ENCODE measurements at regions not wholly inside any gene's neighbourhood (a gene's known extent, or its start where the extent isn't known, plus 50 kb on each side); places are given as distances from the start of the nearest gene placed in this dataset.

DNA sequence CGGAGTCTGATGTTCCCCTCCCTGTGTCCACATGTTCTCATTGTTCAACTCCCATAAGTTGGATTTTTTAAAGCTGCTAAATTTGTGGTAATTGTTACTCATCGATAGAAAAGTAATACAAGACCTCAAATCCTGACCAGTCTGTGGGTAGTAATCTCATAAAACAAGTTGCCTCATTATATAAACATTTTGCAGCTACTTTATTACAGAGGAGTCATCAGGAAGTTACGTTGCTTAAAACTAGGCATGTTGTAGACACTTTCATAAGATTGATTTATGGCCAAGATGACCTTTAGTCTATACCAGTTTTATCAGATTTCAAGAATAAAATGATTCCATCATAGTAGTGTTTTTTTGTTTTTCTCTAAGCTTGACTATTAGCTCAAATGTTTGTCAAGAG lies 208.8 kb downstream of the GIPC2 start:
- no peaks in the 10 kb centered on the region for H3K27me3 Mint-ChIP-seq (ENCODE audit: insufficient read depth, unreplicated experiment)
- H3K4me1 Mint-ChIP-seq (ENCODE audit: insufficient read depth, unreplicated experiment) = peaks cover 24% of the 10 kb centered on the region
- peak overlapping the region; percentile 66 for H3K27ac Mint-ChIP-seq (ENCODE audit: low read depth, unreplicated experiment)
- no peak overlapping the region for H3K4me3 Mint-ChIP-seq (ENCODE audit: unreplicated experiment)
- intact Hi-C loops (cut with micrococcal nuclease) = no loop called here
- TF ChIP-seq, protein P1, sequence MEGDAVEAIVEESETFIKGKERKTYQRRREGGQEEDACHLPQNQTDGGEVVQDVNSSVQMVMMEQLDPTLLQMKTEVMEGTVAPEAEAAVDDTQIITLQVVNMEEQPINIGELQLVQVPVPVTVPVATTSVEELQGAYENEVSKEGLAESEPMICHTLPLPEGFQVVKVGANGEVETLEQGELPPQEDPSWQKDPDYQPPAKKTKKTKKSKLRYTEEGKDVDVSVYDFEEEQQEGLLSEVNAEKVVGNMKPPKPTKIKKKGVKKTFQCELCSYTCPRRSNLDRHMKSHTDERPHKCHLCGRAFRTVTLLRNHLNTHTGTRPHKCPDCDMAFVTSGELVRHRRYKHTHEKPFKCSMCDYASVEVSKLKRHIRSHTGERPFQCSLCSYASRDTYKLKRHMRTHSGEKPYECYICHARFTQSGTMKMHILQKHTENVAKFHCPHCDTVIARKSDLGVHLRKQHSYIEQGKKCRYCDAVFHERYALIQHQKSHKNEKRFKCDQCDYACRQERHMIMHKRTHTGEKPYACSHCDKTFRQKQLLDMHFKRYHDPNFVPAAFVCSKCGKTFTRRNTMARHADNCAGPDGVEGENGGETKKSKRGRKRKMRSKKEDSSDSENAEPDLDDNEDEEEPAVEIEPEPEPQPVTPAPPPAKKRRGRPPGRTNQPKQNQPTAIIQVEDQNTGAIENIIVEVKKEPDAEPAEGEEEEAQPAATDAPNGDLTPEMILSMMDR (IDR thresholded peaks at IDR 0.05; ENCODE audit: unreplicated experiment) = no peak
- CTCF ChIA-PET = interaction anchor here (0.8 kb wide), 1 partner anchor 30 kb away, joined by 3 read pairs; no protein-coding TSS in a partner anchor
- H3K36me3 Mint-ChIP-seq (ENCODE audit: insufficient read depth, unreplicated experiment) = peaks cover 61% of the 10 kb centered on the region
- no TSS peak for BruUV-seq (replicated peaks)
- peaks cover 8% of the 10 kb centered on the region for H3K9me3 Mint-ChIP-seq (ENCODE audit: unreplicated experiment)
- POLR2A ChIA-PET = interaction anchor here (0.6 to 1.0 kb wide), 4 partner anchors 19 to 333 kb away, joined by 3 to 4 read pairs (median 3); no protein-coding TSS in a partner anchor
- peak; percentile 72 for DNase-seq (ENCODE audit: unreplicated experiment)

DNA sequence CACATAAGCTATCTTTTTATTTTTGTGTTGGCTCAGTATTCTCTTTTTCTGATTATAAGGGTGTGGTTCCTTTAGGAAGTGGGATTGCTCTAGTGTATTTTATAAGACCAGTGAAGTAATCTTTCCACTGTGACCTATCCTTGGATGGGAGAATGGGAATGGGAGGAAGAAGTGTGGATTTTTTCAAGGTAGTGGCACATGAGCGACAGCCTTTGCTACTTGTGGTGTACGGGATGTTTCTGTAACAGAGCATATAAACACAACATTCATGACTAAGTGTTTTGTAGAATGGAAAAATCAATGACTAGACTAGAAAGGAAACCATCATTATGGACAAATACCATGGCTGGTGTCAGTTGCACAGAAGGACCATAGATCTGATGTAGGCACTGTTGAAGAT lies 209.6 kb downstream of the GIPC2 start:
- DNase-seq (ENCODE audit: unreplicated experiment) = no peak
- BruUV-seq (replicated peaks) = no TSS peak
- ChIA-PET CTCF (interaction anchor here (0.6 to 0.8 kb wide), 3 partner anchors 18 to 110 kb away, joined by 3 to 6 read pairs (median 3); no protein-coding TSS in a partner anchor), POLR2A (interaction anchor here (0.7 to 0.8 kb wide), 2 partner anchors 9 to 25 kb away, joined by 3 read pairs; no protein-coding TSS in a partner anchor)
- H3K27ac Mint-ChIP-seq (ENCODE audit: low read depth, unreplicated experiment) = no peak overlapping the region
- intact Hi-C loops (cut with micrococcal nuclease) = no loop called here
- peaks cover 24% of the 10 kb centered on the region for H3K4me1 Mint-ChIP-seq (ENCODE audit: insufficient read depth, unreplicated experiment)
- H3K36me3 Mint-ChIP-seq (ENCODE audit: insufficient read depth, unreplicated experiment) = peaks cover 61% of the 10 kb centered on the region
- TF ChIP-seq, protein P1 (IDR thresholded peaks at IDR 0.05; ENCODE audit: unreplicated experiment) = no peak
- H3K4me3 Mint-ChIP-seq (ENCODE audit: unreplicated experiment) = no peak overlapping the region
- peaks cover 15% of the 10 kb centered on the region for H3K9me3 Mint-ChIP-seq (ENCODE audit: unreplicated experiment)
- H3K27me3 Mint-ChIP-seq (ENCODE audit: insufficient read depth, unreplicated experiment) = no peaks in the 10 kb centered on the region

DNA sequence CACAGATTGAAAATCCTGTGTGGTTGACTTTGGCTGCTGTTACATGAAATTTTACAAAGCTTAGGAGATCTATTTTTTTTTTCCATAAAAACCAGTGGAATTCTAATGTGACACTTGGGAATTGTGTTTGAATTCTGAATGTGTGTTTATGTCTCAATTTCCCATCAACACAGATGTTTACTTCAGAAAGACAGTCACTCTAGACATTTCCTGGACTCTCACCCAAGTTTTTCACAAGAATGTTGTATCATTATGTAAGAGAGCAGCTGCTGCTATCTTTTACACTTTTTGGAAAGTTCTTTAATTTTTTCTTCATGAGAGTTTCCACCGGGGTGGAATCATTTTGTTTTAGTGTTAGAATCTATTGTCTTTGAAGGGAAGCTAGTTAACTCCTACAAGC lies 210.1 kb downstream of the GIPC2 start:
- H3K36me3 Mint-ChIP-seq (ENCODE audit: insufficient read depth, unreplicated experiment) = peaks cover 57% of the 10 kb centered on the region
- no peak overlapping the region for H3K27ac Mint-ChIP-seq (ENCODE audit: low read depth, unreplicated experiment)
- intact Hi-C loops (cut with micrococcal nuclease) = no loop called here
- H3K4me3 Mint-ChIP-seq (ENCODE audit: unreplicated experiment) = no peak overlapping the region
- H3K4me1 Mint-ChIP-seq (ENCODE audit: insufficient read depth, unreplicated experiment) = peaks cover 20% of the 10 kb centered on the region
- peaks cover 16% of the 10 kb centered on the region for H3K9me3 Mint-ChIP-seq (ENCODE audit: unreplicated experiment)
- DNase-seq (ENCODE audit: unreplicated experiment) = peak; percentile 35
- TF ChIP-seq, protein P1 (IDR thresholded peaks at IDR 0.05; ENCODE audit: unreplicated experiment) = no peak
- POLR2A ChIA-PET = no interaction called here
- H3K27me3 Mint-ChIP-seq (ENCODE audit: insufficient read depth, unreplicated experiment) = no peaks in the 10 kb centered on the region
- BruUV-seq (replicated peaks) = no TSS peak
- CTCF ChIA-PET = interaction anchor here (0.6 to 0.8 kb wide), 2 partner anchors 18 to 111 kb away, joined by 3 to 6 read pairs; no protein-coding TSS in a partner anchor

DNA sequence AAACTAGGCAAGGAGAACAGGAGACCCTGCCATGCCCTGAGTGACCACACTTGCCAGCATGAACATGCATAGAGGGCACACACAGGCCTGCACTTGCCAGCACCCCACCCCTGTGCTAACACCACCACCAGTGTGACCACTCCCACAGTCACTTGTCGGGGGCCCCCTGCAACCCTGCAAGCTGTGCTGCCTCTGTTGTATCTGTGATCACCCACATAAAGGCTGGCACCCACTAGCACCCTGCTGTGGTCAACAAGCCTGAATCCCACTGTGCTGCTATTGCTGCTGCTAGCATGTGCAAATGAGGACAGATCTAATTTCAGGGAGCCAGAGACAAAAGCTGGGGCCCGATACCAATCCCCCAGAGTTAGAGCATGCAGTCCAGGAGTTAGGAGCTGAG lies 217.7 kb downstream of the GIPC2 start:
- Mint-ChIP-seq H3K4me1 (ENCODE audit: insufficient read depth, unreplicated experiment) (no peaks in the 10 kb centered on the region), H3K4me3 (ENCODE audit: unreplicated experiment) (no peak overlapping the region), H3K9me3 (ENCODE audit: unreplicated experiment) (peaks cover 19% of the 10 kb centered on the region), H3K36me3 (ENCODE audit: insufficient read depth, unreplicated experiment) (peaks cover 7% of the 10 kb centered on the region), H3K27ac (ENCODE audit: low read depth, unreplicated experiment) (no peak overlapping the region), H3K27me3 (ENCODE audit: insufficient read depth, unreplicated experiment) (no peaks in the 10 kb centered on the region)
- TF ChIP-seq, protein P1 (IDR thresholded peaks at IDR 0.05; ENCODE audit: unreplicated experiment) = no peak
- ChIA-PET CTCF (interaction anchor here (1.5 kb wide), 1 partner anchor 132 kb away, joined by 3 read pairs; no protein-coding TSS in a partner anchor), POLR2A (interaction anchor here (0.6 kb wide), 1 partner anchor 94 kb away, joined by 3 read pairs; no protein-coding TSS in a partner anchor)
- no peak for DNase-seq (ENCODE audit: unreplicated experiment)
- intact Hi-C loops (cut with micrococcal nuclease) = no loop called here
- no TSS peak for BruUV-seq (replicated peaks)
